Astrocyte of the spinal cord (primary cell): ENCODE measurements at regions not wholly inside any gene's neighbourhood (a gene's known extent, or its start where the extent isn't known, plus 50 kb on each side); places are given as distances from the start of the nearest gene placed in this dataset.

ENCODE experiments used
- DNase-seq: peaks from one replicate; pipeline ENCODE4 v3.0.0; 2011; ENCODE audit warnings: low read depth, low spot score
- H3K4me3 ChIP-seq: 2 replicates; pipeline ENCODE4 v1.5.1; 2011; ENCODE audit warnings: low read depth, mild to moderate bottlenecking, low read length, moderate library complexity
- in situ Hi-C: cut with HindIII; loops from 2 replicates; pipeline ENCODE4 v1.10.0; 2017; ENCODE audit warnings: low sequenced_read_pairs
- TF ChIP-seq, protein P1 (sequence below): IDR thresholded peaks from 2 replicates; pipeline ENCODE4 v1.5.1; 2012; ENCODE audit warnings: low read depth, mild to moderate bottlenecking, low read length, inconsistent platforms

- TF ChIP-seq, protein P1, sequence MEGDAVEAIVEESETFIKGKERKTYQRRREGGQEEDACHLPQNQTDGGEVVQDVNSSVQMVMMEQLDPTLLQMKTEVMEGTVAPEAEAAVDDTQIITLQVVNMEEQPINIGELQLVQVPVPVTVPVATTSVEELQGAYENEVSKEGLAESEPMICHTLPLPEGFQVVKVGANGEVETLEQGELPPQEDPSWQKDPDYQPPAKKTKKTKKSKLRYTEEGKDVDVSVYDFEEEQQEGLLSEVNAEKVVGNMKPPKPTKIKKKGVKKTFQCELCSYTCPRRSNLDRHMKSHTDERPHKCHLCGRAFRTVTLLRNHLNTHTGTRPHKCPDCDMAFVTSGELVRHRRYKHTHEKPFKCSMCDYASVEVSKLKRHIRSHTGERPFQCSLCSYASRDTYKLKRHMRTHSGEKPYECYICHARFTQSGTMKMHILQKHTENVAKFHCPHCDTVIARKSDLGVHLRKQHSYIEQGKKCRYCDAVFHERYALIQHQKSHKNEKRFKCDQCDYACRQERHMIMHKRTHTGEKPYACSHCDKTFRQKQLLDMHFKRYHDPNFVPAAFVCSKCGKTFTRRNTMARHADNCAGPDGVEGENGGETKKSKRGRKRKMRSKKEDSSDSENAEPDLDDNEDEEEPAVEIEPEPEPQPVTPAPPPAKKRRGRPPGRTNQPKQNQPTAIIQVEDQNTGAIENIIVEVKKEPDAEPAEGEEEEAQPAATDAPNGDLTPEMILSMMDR: no peak
- DNase-seq: no peak
- H3K4me3 ChIP-seq: no peak overlapping the region
- in situ Hi-C loops: no loop called here
Observed at GRCh38 chr1:30598571-30599114, 124.7 kb downstream of the MATN1 start.

DNA sequence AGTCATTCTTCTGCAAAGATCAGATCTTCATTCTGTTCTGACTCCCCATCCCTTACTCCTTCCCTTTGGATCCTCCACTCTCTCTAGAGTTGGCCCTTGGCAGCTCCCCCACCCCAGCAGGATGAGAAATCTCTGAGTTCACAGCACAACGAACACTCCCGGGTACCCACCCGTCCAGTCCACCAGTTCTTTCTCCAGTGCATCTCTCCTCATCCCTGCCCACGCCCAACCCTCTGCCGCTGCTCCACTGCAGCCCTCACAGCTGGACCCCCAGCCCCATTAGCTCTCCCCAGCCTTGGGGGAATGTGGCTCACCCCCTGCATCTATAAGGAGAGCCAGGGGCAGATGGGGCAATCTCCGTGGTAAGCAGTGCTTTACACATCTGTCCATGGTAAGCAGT, 125.7 kb downstream of the MATN1 start:
- TF ChIP-seq, protein P1: no peak
- no peak for DNase-seq
- H3K4me3 ChIP-seq: no peak overlapping the region
- in situ Hi-C loops: no loop called here

- in situ Hi-C loops: no loop called here
- no peak for DNase-seq
- TF ChIP-seq, protein P1: no peak
- H3K4me3 ChIP-seq: no peak overlapping the region
Observed at GRCh38 chr1:30596891-30597290, 126.5 kb downstream of the MATN1 start.

DNA sequence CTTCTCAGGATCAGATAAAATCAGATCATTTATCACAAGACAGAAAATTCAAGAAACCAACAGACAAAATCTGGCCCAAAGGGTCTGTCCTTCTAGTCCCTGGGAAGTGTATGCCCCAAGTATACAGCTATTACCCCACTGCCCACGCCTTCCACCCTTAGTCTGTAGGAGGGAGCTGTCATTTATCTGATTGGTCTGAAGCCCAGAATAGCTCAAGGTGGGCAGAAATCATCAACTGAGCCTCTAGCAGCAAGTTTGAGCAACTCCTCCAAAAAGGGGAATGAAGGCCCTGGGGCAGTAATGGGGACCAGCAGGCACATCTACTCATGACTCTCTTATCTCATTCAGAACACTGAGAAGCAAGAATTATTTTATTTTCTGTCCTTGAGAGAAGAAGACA, 126.9 kb downstream of the MATN1 start:
- TF ChIP-seq, protein P1: no peak
- H3K4me3 ChIP-seq: no peak overlapping the region
- no peak for DNase-seq
- in situ Hi-C loops: no loop called here

DNA sequence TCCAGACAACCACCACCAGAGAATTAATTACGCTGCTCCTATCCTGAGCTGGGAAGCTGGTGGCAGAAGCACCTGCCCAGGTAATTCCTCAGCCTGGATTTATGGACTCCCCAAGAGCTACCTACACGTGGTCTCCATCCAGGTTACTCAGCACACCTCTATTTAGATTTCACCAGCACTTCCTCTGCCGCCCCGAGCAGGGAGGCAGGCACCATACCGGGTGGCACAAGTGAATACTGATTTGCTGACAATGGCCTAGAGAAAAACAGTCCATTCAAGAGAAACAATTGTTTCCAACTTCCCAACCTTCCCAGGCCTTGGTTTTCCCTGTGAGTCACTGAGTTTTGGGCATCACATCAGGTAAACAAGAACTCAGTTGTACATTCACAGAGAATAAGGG, 134.3 kb downstream of the MATN1 start:
- no peak overlapping the region for H3K4me3 ChIP-seq
- DNase-seq: no peak
- in situ Hi-C loops: no loop called here
- TF ChIP-seq, protein P1: no peak

GRCh38 chr1:30588311-30589073, 134.9 kb downstream of the MATN1 start:
- no peak for DNase-seq
- TF ChIP-seq, protein P1: no peak
- no peak overlapping the region for H3K4me3 ChIP-seq
- in situ Hi-C loops: no loop called here
